KMS-11 (cell line): ENCODE measurements at regions not wholly inside any gene's neighbourhood (a gene's known extent, or its start where the extent isn't known, plus 50 kb on each side); places are given as distances from the start of the nearest gene placed in this dataset.

Experiments used
- H2AFZ ChIP-seq: fragments of 200-600 bp; sonication (generic); 2 replicates; pipeline ENCODE4 v1.6.1; 2016; ENCODE audit warnings: antibody characterized with exemption, mixed run types, low read depth
- H3K27ac ChIP-seq: fragments of 200-600 bp; sonication (generic); 2 replicates; pipeline ENCODE4 v1.6.1; 2016; ENCODE audit warnings: mild to moderate bottlenecking, mixed run types
- H3K27me3 ChIP-seq: fragments of 200-600 bp; sonication (generic); 2 replicates; pipeline ENCODE4 v1.6.1; 2017; ENCODE audit warnings: mild to moderate bottlenecking, low read depth, mixed run types, moderate library complexity; ENCODE audit not compliant: insufficient read depth
- H3K36me3 ChIP-seq: fragments of 200-600 bp; sonication (generic); 2 replicates; pipeline ENCODE4 v1.6.1; 2017; ENCODE audit warnings: mild to moderate bottlenecking, mixed run types; ENCODE audit not compliant: insufficient read depth
- H3K4me1 ChIP-seq: fragments of 200-600 bp; sonication (generic); 2 replicates; pipeline ENCODE4 v1.6.1; 2016; ENCODE audit warnings: mild to moderate bottlenecking, low read depth, mixed run types; ENCODE audit not compliant: poor library complexity, severe bottlenecking
- H3K4me2 ChIP-seq: fragments of 200-600 bp; sonication (generic); 2 replicates; pipeline ENCODE4 v1.7.0; 2016; ENCODE audit warnings: mild to moderate bottlenecking, mixed run types
- H3K4me3 ChIP-seq: fragments of 200-600 bp; sonication (generic); IDR thresholded peaks from 2 replicates; pipeline ENCODE4 v1.6.1; 2017; ENCODE audit warnings: low read depth, low read length, mixed read lengths; ENCODE audit not compliant: insufficient read depth
- H3K79me2 ChIP-seq: fragments of 200-600 bp; sonication (generic); 2 replicates; pipeline ENCODE4 v1.6.1; 2016; ENCODE audit warnings: low read depth, mixed run types; ENCODE audit not compliant: insufficient read depth
- H3K9ac ChIP-seq: fragments of 200-600 bp; sonication (generic); 2 replicates; pipeline ENCODE4 v1.6.1; 2016; ENCODE audit warnings: mild to moderate bottlenecking, mixed run types
- H4K20me1 ChIP-seq: fragments of 200-600 bp; sonication (generic); 2 replicates; pipeline ENCODE4 v1.6.1; 2016; ENCODE audit warnings: mild to moderate bottlenecking, mixed run types; ENCODE audit not compliant: insufficient read depth
- CTCF ChIP-seq: fragments of 200-600 bp; sonication (generic); conservative IDR thresholded peaks from 2 replicates; pipeline ENCODE4 v1.6.1; 2017; ENCODE audit warnings: low read depth, mild to moderate bottlenecking, antibody characterized with exemption, low read length, moderate library complexity, mixed read lengths

- H3K9ac ChIP-seq: no peak overlapping the region
- H3K79me2 ChIP-seq: no peaks in the 10 kb centered on the region
- H4K20me1 ChIP-seq: no peaks in the 10 kb centered on the region
- no peaks in the 10 kb centered on the region for H3K4me1 ChIP-seq
- H3K4me3 ChIP-seq: no peak overlapping the region
- TF ChIP-seq CTCF: no peak
- H2AFZ ChIP-seq: no peak overlapping the region
- no peak overlapping the region for H3K27ac ChIP-seq
- no peak overlapping the region for H3K4me2 ChIP-seq
- no peaks in the 10 kb centered on the region for H3K27me3 ChIP-seq
- no peaks in the 10 kb centered on the region for H3K36me3 ChIP-seq
Measured at GRCh38 chrX:14398725-14399124, 130.6 kb upstream of the GLRA2 start.

- no peaks in the 10 kb centered on the region for H3K27me3 ChIP-seq
- no peak overlapping the region for H3K4me3 ChIP-seq
- H3K36me3 ChIP-seq: no peaks in the 10 kb centered on the region
- no peak overlapping the region for H3K4me2 ChIP-seq
- no peaks in the 10 kb centered on the region for H4K20me1 ChIP-seq
- no peak overlapping the region for H2AFZ ChIP-seq
- no peak for TF ChIP-seq CTCF
- H3K4me1 ChIP-seq: no peaks in the 10 kb centered on the region
- H3K79me2 ChIP-seq: no peaks in the 10 kb centered on the region
- no peak overlapping the region for H3K9ac ChIP-seq
- H3K27ac ChIP-seq: no peak overlapping the region
Measured at GRCh38 chrX:14389682-14390081, 139.7 kb upstream of the GLRA2 start.

GRCh38 chrX:14386981-14387380 is 142.4 kb upstream of the GLRA2 start:
- no peak for TF ChIP-seq CTCF

GRCh38 chrX:14380044-14380443 is 149.3 kb upstream of the GLRA2 start:
- no peaks in the 10 kb centered on the region for H3K27me3 ChIP-seq
- H3K79me2 ChIP-seq: no peaks in the 10 kb centered on the region

More at GRCh38 chrX:14386981-14387380, 142.4 kb upstream of the GLRA2 start:
- Histone ChIP-seq H3K36me3 (no peaks in the 10 kb centered on the region), H2AFZ (no peak overlapping the region), H3K4me3 (no peak overlapping the region), H3K4me1 (no peaks in the 10 kb centered on the region), H3K4me2 (no peak overlapping the region), H3K27ac (no peak overlapping the region), H3K9ac (no peak overlapping the region), H3K27me3 (no peaks in the 10 kb centered on the region), H3K79me2 (no peaks in the 10 kb centered on the region), H4K20me1 (no peaks in the 10 kb centered on the region)

More at GRCh38 chrX:14380044-14380443, 149.3 kb upstream of the GLRA2 start:
- H3K36me3 ChIP-seq: no peaks in the 10 kb centered on the region
- H3K4me2 ChIP-seq: no peak overlapping the region
- H3K4me1 ChIP-seq: no peaks in the 10 kb centered on the region
- no peaks in the 10 kb centered on the region for H4K20me1 ChIP-seq
- H3K4me3 ChIP-seq: no peak overlapping the region
- H3K27ac ChIP-seq: no peak overlapping the region
- no peak overlapping the region for H2AFZ ChIP-seq
- H3K9ac ChIP-seq: no peak overlapping the region
- no peak for TF ChIP-seq CTCF
